ENCODE measurements at regions not wholly inside any gene's neighbourhood (a gene's known extent, or its start where the extent isn't known, plus 50 kb on each side); places are given as distances from the start of the nearest gene placed in this dataset.

- Histone ChIP-seq H3K9ac (replicated peaks in 1 of 4; ENCODE audit: extremely low read depth in 1 of 4, low read depth in 3 of 4, low read length in 3 of 4) (no peak overlapping the region), H3K79me1 (ENCODE audit: low read depth, low read length) (no peaks in the 10 kb centered on the region), H3K4ac (replicated peaks; ENCODE audit: insufficient read length, low read depth, low read length) (no peak overlapping the region), H3K4me1 (replicated peaks in 1 of 4; ENCODE audit: control insufficient read depth in 3 of 4, insufficient read depth in 4 of 4, low read length in 3 of 4) (peaks cover 0 to 3% (median 0%) of the 10 kb centered on the region in 4 experiments; a peak in 1 of 7 replicates), H3K4me3 (ENCODE audit: extremely low read depth in 1 of 4, insufficient read depth in 2 of 4, low read depth in 3 of 4, low read length in 4 of 4) (no peak overlapping the region), H2AFZ (ENCODE audit: low read length) (no peak overlapping the region), H2BK5ac (ENCODE audit: low read depth, low read length) (no peak overlapping the region), H3K18ac (ENCODE audit: extremely low read depth, low read length) (no peak overlapping the region), H2BK20ac (ENCODE audit: low read length) (no peak overlapping the region), H4K5ac (ENCODE audit: insufficient read length, low read depth, low read length) (no peak overlapping the region), H3K27ac (ENCODE audit: low read depth, low read length) (no peak overlapping the region), H4K91ac (replicated peaks; ENCODE audit: insufficient read length, low read length) (no peak overlapping the region), H3K9me3 (ENCODE audit: insufficient read depth in 2 of 2, low read depth in 1 of 2, low read length in 1 of 2) (no peaks in the 10 kb centered on the region), H3K4me2 (ENCODE audit: insufficient read depth in 1 of 2, low read depth in 2 of 2, low read length in 2 of 2) (no peak overlapping the region), H3K79me2 (ENCODE audit: control insufficient read depth in 1 of 2, insufficient read depth in 2 of 2, low read length in 2 of 2) (no peaks in the 10 kb centered on the region), H2BK120ac (replicated peaks; ENCODE audit: low read depth, low read length) (no peak overlapping the region), H2BK12ac (ENCODE audit: low read depth, low read length) (no peak overlapping the region), H2AK5ac (ENCODE audit: low read depth, low read length) (no peak overlapping the region), H2BK15ac (ENCODE audit: low read length) (no peak overlapping the region), H4K20me1 (replicated peaks in 1 of 2; ENCODE audit: control insufficient read depth in 1 of 2, insufficient read depth in 2 of 2, low read length in 2 of 2) (no peaks in the 10 kb centered on the region), H3K56ac (replicated peaks; ENCODE audit: insufficient read length, low read depth, low read length) (no peak overlapping the region), H3K14ac (ENCODE audit: insufficient read length) (no peak overlapping the region), H3K27me3 (replicated peaks in 1 of 4; ENCODE audit: control insufficient read depth in 3 of 4, extremely low read depth in 1 of 4, insufficient read depth in 3 of 4, low read length in 3 of 4) (no peaks in the 10 kb centered on the region), H3K23ac (ENCODE audit: insufficient read length) (no peak overlapping the region), H4K8ac (ENCODE audit: extremely low read depth, insufficient read depth, low read length) (no peak overlapping the region), H3K23me2 (ENCODE audit: low read depth, low read length) (no peaks in the 10 kb centered on the region), H3K36me3 (ENCODE audit: control insufficient read depth in 2 of 4, insufficient read depth in 4 of 4, low read length in 3 of 4) (no peaks in the 10 kb centered on the region)
- ChIA-PET CTCF (ENCODE audit: partially characterized antibody) (no interaction called here), POLR2A (ENCODE audit: partially characterized antibody) (no interaction called here)
- 88% methylated on average over 2 of the region's 2 CpGs; no CpG with 5 or more reads in 1 of the 2 experiments for WGBS, 2 experiments (ENCODE audit: extremely low coverage in 1 of 2, insufficient coverage in 1 of 2, insufficient read length in 1 of 2, insufficient replicate concordance in 2 of 2, low coverage in 1 of 2, low lambda C conversion rate in 2 of 2, missing lambda C conversion rate in 1 of 2)
- DNase-seq (ENCODE audit: low read depth in 1 of 2, low spot score in 2 of 2), result no peak
- TF ChIP-seq CBX5 (IDR thresholded peaks at IDR 0.05; ENCODE audit: low read depth, low read length), result no peak
- TF ChIP-seq MAFK (IDR thresholded peaks at IDR 0.05; ENCODE audit: low read depth, low read length), result no peak
- TF ChIP-seq SIX5 (IDR thresholded peaks at IDR 0.05; ENCODE audit: low read depth, low read length), result no peak
- TF ChIP-seq POLR2AphosphoS5 (IDR thresholded peaks at IDR 0.05; ENCODE audit: low read depth, low read length), result no peak
- no peak for TF ChIP-seq SRF (IDR thresholded peaks at IDR 0.05; ENCODE audit: low read depth, low read length)
- TF ChIP-seq SIN3A (conservative IDR thresholded peaks at IDR 0.05 in 1 of 2, IDR thresholded peaks at IDR 0.05 in 1 of 2; ENCODE audit: low read depth in 1 of 2, low read length in 2 of 2), result no peak
- TF ChIP-seq TEAD4 (IDR thresholded peaks at IDR 0.05; ENCODE audit: low read depth, low read length), result no peak
- no peak for TF ChIP-seq TBP (IDR thresholded peaks at IDR 0.05; ENCODE audit: low read depth, low read length)
- no peak for TF ChIP-seq SIRT6 (IDR thresholded peaks at IDR 0.05; ENCODE audit: low read length)
- no peak for TF ChIP-seq TAF7 (optimal IDR thresholded peaks at IDR 0.05; ENCODE audit: borderline replicate concordance, low read depth, low read length)
- TF ChIP-seq RNF2 (IDR thresholded peaks at IDR 0.05; ENCODE audit: borderline replicate concordance, low read depth, low read length, missing control alignments, poor library complexity, severe bottlenecking), result no peak
- TF ChIP-seq ZNF274 (IDR thresholded peaks at IDR 0.05; ENCODE audit: borderline replicate concordance, extremely low read depth, low read length), result no peak
- no peak for FAIRE-seq
Measured at GRCh38 chr3:178195824-178196223, 340.4 kb upstream of the KCNMB2 start.
